CD4-positive, alpha-beta memory T cell (primary cell): ENCODE measurements at regions not wholly inside any gene's neighbourhood (a gene's known extent, or its start where the extent isn't known, plus 50 kb on each side); places are given as distances from the start of the nearest gene placed in this dataset.

Experiments
- CTCF ChIA-PET: fragments of 350-600 bp; sonication (Branson Sonifier 250); formaldehyde crosslinking; loops from one replicate; lab custom pipeline; 2021; ENCODE audit warnings: inconsistent platforms; ENCODE audit not compliant: partially characterized antibody; lab: Charles Lee
- POLR2A ChIA-PET: fragments of 350-600 bp; sonication (Branson Sonifier 250); formaldehyde crosslinking; loops from one replicate; lab custom pipeline; 2021; ENCODE audit not compliant: partially characterized antibody; lab: Charles Lee
- DNase-seq, 5 donors: peaks; one replicate each; pipeline versions ENCODE4 v3.0.0 to v3.0.0-alpha.2; 2020 to 2022; ENCODE audit warnings: mixed read lengths in 1 of 5
- H3K27ac ChIP-seq: one replicate; pipeline ENCODE4 v1.7.0; 2013; ENCODE audit warnings: low read depth, low read length
- H3K27me3 ChIP-seq: 2 replicates; pipeline ENCODE4 v1.7.0; 2013; ENCODE audit warnings: mild to moderate bottlenecking, low read length, moderate library complexity; ENCODE audit not compliant: insufficient read depth
- H3K36me3 ChIP-seq: 2 replicates; pipeline ENCODE4 v1.7.0; 2013; ENCODE audit warnings: mild to moderate bottlenecking, low read length, moderate library complexity; ENCODE audit not compliant: insufficient read depth
- H3K4me1 ChIP-seq: 2 replicates; pipeline ENCODE4 v1.7.0; 2013; ENCODE audit warnings: mild to moderate bottlenecking, low read length, moderate library complexity; ENCODE audit not compliant: insufficient read depth
- H3K4me3 ChIP-seq, 2 donors: one replicate each; pipeline ENCODE4 v1.7.0; 2013; ENCODE audit warnings: low read length in 2 of 2, mild to moderate bottlenecking in 1 of 2
- H3K9me3 ChIP-seq, 2 donors: one replicate each; pipeline ENCODE4 v1.7.0; 2013; ENCODE audit warnings: low read length in 2 of 2, control low read depth in 1 of 2; ENCODE audit not compliant: control insufficient read depth in 1 of 2
- H3K27ac Mint-ChIP-seq, 7 donors: one replicate each; pipeline ENCODE4 v1.8.0; 2020 to 2021; ENCODE audit warnings: mixed read lengths in 7 of 7, mild to moderate bottlenecking in 6 of 7, inconsistent platforms in 3 of 7, moderate library complexity in 3 of 7
- H3K27me3 Mint-ChIP-seq, 2 donors: one replicate each; pipeline ENCODE4 v1.8.0; 2020 to 2021; ENCODE audit warnings: mixed read lengths in 2 of 2
- H3K36me3 Mint-ChIP-seq, 2 donors: one replicate each; pipeline ENCODE4 v1.8.0; 2020 to 2021; ENCODE audit warnings: mixed read lengths in 2 of 2, inconsistent platforms in 1 of 2, mild to moderate bottlenecking in 1 of 2
- H3K4me1 Mint-ChIP-seq, 4 donors: one replicate each; pipeline ENCODE4 v1.8.0; 2020 to 2021; ENCODE audit warnings: mixed read lengths in 4 of 4, mild to moderate bottlenecking in 1 of 4
- H3K4me3 Mint-ChIP-seq, 8 donors: one replicate each; pipeline ENCODE4 v1.8.0; 2020 to 2021; ENCODE audit warnings: mixed read lengths in 8 of 8, mild to moderate bottlenecking in 7 of 8, moderate library complexity in 6 of 8, inconsistent platforms in 3 of 8
- H3K9me3 Mint-ChIP-seq, 8 donors: one replicate each; pipeline ENCODE4 v1.8.0; 2020 to 2021; ENCODE audit warnings: mixed read lengths in 8 of 8, mild to moderate bottlenecking in 5 of 8, inconsistent platforms in 3 of 8, moderate library complexity in 1 of 8
- intact Hi-C: fragments of 100-400 bp; cut with micrococcal nuclease; formaldehyde crosslinking; loops from one replicate; pipeline ENCODE4 v1.15.1; 2023

DNA sequence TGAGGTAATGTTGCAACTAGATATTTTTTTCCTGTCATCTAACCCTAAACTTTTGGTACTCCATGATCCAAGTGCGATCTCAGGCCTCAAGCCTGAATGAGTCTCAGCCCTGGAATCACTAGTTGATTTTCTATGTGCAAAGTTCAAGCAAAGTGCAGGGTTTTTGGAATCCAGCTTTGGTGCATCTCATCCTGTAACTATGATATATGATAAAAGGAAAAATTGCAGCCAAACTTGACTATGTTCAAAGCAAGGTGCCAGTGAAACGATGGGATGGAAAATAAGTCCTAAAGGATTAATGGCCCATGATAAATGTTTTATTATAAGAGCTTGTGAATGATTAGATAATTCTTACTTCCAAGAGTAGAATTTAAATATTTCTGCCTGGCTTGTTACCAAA is 78.9 kb upstream of the NT5C1B start:
- no peaks in the 10 kb centered on the region for H3K4me1 Mint-ChIP-seq
- Histone ChIP-seq H3K27me3 (no peaks in the 10 kb centered on the region), H3K36me3 (no peaks in the 10 kb centered on the region), H3K27ac (no peak overlapping the region), H3K4me3 (no peak overlapping the region), H3K9me3 (no peaks in the 10 kb centered on the region), H3K4me1 (no peaks in the 10 kb centered on the region)
- intact Hi-C loops = no loop called here
- peaks cover 5 to 42% (median 27%) of the 10 kb centered on the region in 8 donors for H3K9me3 Mint-ChIP-seq
- no peaks in the 10 kb centered on the region for H3K27me3 Mint-ChIP-seq
- H3K36me3 Mint-ChIP-seq = peaks cover 54 to 67% of the 10 kb centered on the region in 2 donors
- no peak for DNase-seq
- no peak overlapping the region for H3K4me3 Mint-ChIP-seq
- ChIA-PET POLR2A (no interaction called here), CTCF (no interaction called here)
- no peak overlapping the region for H3K27ac Mint-ChIP-seq

- no peak for DNase-seq
- ChIA-PET POLR2A (no interaction called here), CTCF (no interaction called here)
- Histone ChIP-seq H3K9me3 (no peaks in the 10 kb centered on the region), H3K36me3 (no peaks in the 10 kb centered on the region), H3K27me3 (no peaks in the 10 kb centered on the region), H3K27ac (no peak overlapping the region), H3K4me3 (no peak overlapping the region), H3K4me1 (no peaks in the 10 kb centered on the region)
- intact Hi-C loops = no loop called here
- no peak overlapping the region for H3K27ac Mint-ChIP-seq
- peaks cover 32 to 41% of the 10 kb centered on the region in 2 donors for H3K36me3 Mint-ChIP-seq
- no peak overlapping the region for H3K4me3 Mint-ChIP-seq
- H3K9me3 Mint-ChIP-seq = peaks cover 1 to 12% (median 9%) of the 10 kb centered on the region in 8 donors
- no peaks in the 10 kb centered on the region for H3K27me3 Mint-ChIP-seq
- no peaks in the 10 kb centered on the region for H3K4me1 Mint-ChIP-seq
Measured at GRCh38 chr2:18664421-18664820, 75.1 kb upstream of the NT5C1B start.

DNA sequence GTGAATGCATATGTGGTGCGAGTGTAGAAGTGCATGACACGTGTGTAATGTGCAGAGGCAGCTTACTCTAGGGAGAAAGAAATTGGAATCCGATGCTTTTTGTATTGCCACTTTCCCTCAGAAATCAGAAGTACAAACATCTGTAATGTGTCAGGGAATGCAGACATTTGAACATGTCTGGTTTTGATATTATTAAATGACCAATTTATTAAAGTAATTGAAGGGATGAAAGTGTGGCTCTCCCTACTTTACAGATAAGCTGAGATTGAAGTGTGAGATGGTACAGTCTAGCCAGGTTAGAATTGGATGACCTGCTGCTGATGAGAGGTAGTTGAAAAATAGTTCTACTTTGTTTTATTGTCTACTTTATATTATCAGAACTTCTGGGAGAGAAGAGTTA is 74.5 kb upstream of the NT5C1B start:
- ChIA-PET CTCF (no interaction called here), POLR2A (no interaction called here)
- no peak overlapping the region for H3K27ac Mint-ChIP-seq
- no peak overlapping the region for H3K4me3 ChIP-seq
- no peaks in the 10 kb centered on the region for H3K27me3 ChIP-seq
- H3K4me1 ChIP-seq = no peaks in the 10 kb centered on the region
- intact Hi-C loops = no loop called here
- H3K4me3 Mint-ChIP-seq = no peak overlapping the region
- DNase-seq = no peak
- no peaks in the 10 kb centered on the region for H3K9me3 ChIP-seq
- peaks cover 27 to 36% of the 10 kb centered on the region in 2 donors for H3K36me3 Mint-ChIP-seq
- H3K4me1 Mint-ChIP-seq = no peaks in the 10 kb centered on the region
- H3K9me3 Mint-ChIP-seq = peaks cover 1 to 11% (median 6%) of the 10 kb centered on the region in 8 donors
- H3K27me3 Mint-ChIP-seq = no peaks in the 10 kb centered on the region
- H3K36me3 ChIP-seq = no peaks in the 10 kb centered on the region
- no peak overlapping the region for H3K27ac ChIP-seq

- Histone ChIP-seq H3K27ac (no peak overlapping the region), H3K4me1 (no peaks in the 10 kb centered on the region), H3K36me3 (no peaks in the 10 kb centered on the region), H3K9me3 (no peaks in the 10 kb centered on the region), H3K4me3 (no peak overlapping the region), H3K27me3 (no peaks in the 10 kb centered on the region)
- ChIA-PET POLR2A (no interaction called here), CTCF (interaction anchor here (0.7 kb wide), 1 partner anchor 144 kb away, joined by 3 read pairs; no protein-coding TSS in a partner anchor)
- Mint-ChIP-seq H3K36me3 (peaks cover 19 to 24% of the 10 kb centered on the region in 2 donors), H3K27me3 (no peaks in the 10 kb centered on the region), H3K4me1 (no peaks in the 10 kb centered on the region), H3K4me3 (no peak overlapping the region), H3K9me3 (peaks cover 0 to 11% (median 3%) of the 10 kb centered on the region in 8 donors), H3K27ac (no peak overlapping the region)
- intact Hi-C loops = no loop called here
- DNase-seq = peak in 1 of 5 donors; percentile 22
Measured at GRCh38 chr2:18662689-18663088, 73.3 kb upstream of the NT5C1B start.

GRCh38 chr2:18659915-18660314 is 70.5 kb upstream of the NT5C1B start:
- H3K36me3 ChIP-seq = no peaks in the 10 kb centered on the region
- no peaks in the 10 kb centered on the region for H3K4me1 Mint-ChIP-seq
- no peak overlapping the region for H3K27ac Mint-ChIP-seq
- H3K27me3 Mint-ChIP-seq = no peaks in the 10 kb centered on the region
- H3K27ac ChIP-seq = no peak overlapping the region
- ChIA-PET POLR2A (no interaction called here), CTCF (no interaction called here)
- peaks cover 7% of the 10 kb centered on the region in 2 donors for H3K36me3 Mint-ChIP-seq
- H3K4me1 ChIP-seq = no peaks in the 10 kb centered on the region
- intact Hi-C loops = no loop called here
- DNase-seq = no peak
- no peak overlapping the region for H3K4me3 ChIP-seq
- no peaks in the 10 kb centered on the region for H3K9me3 ChIP-seq
- H3K4me3 Mint-ChIP-seq = no peak overlapping the region
- H3K9me3 Mint-ChIP-seq = no peaks in the 10 kb centered on the region
- H3K27me3 ChIP-seq = no peaks in the 10 kb centered on the region

GRCh38 chr2:18656048-18656447 is 66.7 kb upstream of the NT5C1B start:
- Mint-ChIP-seq H3K9me3 (no peaks in the 10 kb centered on the region), H3K4me1 (no peaks in the 10 kb centered on the region), H3K36me3 (peaks cover 0 to 3% of the 10 kb centered on the region in 2 donors), H3K27me3 (no peaks in the 10 kb centered on the region), H3K27ac (no peak overlapping the region), H3K4me3 (no peak overlapping the region)
- H3K4me1 ChIP-seq = no peaks in the 10 kb centered on the region
- H3K27me3 ChIP-seq = no peaks in the 10 kb centered on the region
- H3K27ac ChIP-seq = no peak overlapping the region
- no peak overlapping the region for H3K4me3 ChIP-seq
- no peaks in the 10 kb centered on the region for H3K9me3 ChIP-seq
- CTCF ChIA-PET = interaction anchor here (1.5 kb wide), 1 partner anchor 10 kb away, joined by 3 read pairs; no protein-coding TSS in a partner anchor
- intact Hi-C loops = no loop called here
- POLR2A ChIA-PET = no interaction called here
- DNase-seq = no peak
- no peaks in the 10 kb centered on the region for H3K36me3 ChIP-seq

DNA sequence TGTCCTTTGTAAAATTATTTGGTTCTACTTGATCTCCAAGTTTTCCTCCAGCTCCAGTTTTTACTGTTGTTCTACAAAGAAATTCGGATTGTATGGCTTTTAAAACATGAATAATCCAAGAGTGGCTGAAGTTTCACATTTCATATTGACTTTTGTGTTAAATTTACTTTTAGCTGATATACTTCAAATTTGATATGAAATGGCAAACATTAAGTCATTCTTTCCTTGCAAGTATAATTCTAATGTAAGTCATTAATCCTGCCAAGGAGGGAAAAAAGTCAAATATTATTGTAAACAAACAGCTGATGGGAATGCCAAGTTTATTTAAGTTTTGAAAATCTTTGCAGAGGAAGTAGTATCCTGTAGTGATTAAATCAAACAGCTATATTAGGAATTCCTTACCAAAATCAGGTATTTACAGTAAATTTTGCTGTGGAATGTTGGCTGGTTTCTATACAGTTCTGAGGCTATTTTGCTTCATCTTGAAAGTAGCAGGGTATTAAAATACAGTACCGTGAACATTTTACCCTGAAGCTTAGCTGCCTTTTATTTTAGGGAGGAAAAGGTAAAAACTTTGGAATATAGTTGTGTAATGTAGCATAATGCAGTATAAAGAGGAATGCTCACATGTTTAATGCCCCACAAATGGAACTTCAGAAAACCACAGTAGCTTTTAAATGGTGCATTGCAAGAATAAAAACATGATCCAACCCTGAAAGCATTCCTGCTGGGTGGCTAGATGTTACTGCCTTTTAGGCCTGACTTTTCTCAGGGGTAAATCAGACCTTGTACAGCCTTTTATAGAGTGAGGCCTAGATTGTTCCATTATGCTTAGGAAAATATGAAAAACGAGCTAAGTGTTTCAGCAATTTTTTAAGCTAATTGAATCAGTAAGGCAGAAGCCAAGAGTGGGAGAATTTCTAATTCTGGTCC is 62.7 kb upstream of the NT5C1B start:
- Mint-ChIP-seq H3K27ac (no peak overlapping the region), H3K9me3 (no peaks in the 10 kb centered on the region), H3K4me3 (no peak overlapping the region), H3K36me3 (peaks cover 2 to 18% of the 10 kb centered on the region in 2 donors), H3K4me1 (no peaks in the 10 kb centered on the region), H3K27me3 (no peaks in the 10 kb centered on the region)
- Histone ChIP-seq H3K27ac (no peak overlapping the region), H3K36me3 (no peaks in the 10 kb centered on the region), H3K4me3 (no peak overlapping the region), H3K4me1 (no peaks in the 10 kb centered on the region), H3K9me3 (no peaks in the 10 kb centered on the region), H3K27me3 (no peaks in the 10 kb centered on the region)
- ChIA-PET POLR2A (no interaction called here), CTCF (no interaction called here)
- intact Hi-C loops = no loop called here
- DNase-seq = no peak
